ENCODE measurements at regions not wholly inside any gene's neighbourhood (a gene's known extent, or its start where the extent isn't known, plus 50 kb on each side); places are given as distances from the start of the nearest gene placed in this dataset.

DNA sequence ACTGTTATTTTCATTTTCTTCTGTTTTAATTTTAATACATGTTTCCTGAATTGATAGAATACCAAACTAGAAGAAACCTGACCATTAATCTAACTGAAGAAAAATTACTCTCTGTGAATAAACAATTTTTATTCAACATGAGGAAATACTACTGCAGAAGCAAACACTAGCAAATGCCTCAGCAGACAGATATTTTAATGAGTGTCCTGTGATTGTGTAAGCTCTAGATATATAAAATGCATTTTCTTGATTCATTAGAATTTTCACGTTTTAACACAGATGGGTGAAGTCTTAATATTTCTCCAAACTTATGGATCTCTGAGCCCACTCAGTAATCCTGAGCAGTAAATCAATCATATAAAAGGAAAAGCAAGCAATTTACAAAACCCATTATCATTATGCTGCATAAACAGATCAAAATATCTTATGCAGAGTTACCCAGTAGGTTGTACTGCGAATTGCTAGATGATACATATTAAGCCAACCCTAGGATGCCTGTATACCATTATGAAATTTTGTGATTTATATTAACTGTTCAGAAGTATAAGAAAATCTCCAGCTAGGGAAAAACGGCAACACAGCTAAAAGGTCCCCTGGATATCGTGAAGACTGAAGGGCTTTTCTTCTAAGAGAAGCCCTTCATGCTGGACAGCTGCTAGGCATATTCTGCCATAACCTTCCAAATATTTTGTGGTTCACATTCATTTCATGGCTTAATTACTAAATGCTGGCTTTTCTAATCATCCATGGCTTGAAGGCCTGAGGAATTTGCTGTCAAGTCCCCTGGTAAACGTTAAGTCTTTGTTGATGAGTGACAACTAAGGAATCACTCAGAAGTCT, 157.7 kb upstream of the TGFBR2 start:
- DNase-seq = no peak

DNA sequence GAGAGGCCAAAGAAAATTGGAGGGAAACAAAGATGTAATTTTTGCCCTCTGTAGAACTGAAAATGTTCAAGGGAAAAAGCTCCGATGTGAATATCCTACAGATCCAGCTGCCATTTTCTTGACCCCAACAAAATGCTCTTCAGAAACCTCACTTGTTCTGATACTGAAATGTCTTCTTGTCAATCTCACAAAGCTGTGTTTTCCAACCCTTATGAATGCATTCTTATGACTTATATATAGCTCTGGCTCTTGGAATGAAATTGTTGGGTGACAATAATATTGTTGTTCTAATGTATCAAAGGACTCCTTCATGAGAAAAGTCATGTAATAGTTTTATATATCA, 157.1 kb upstream of the TGFBR2 start:
- H3K9me3 ChIP-seq (replicated peaks in 1 of 2; ENCODE audit: control insufficient read depth in 1 of 2, insufficient read depth in 1 of 2, low read length in 2 of 2) = no peaks in the 10 kb centered on the region
- no peak overlapping the region for H3K4me3 ChIP-seq (replicated peaks in 1 of 3; ENCODE audit: low read depth in 2 of 3, low read length in 3 of 3)
- 88% methylated on average over 1 of the region's 1 CpG for WGBS (ENCODE audit: insufficient coverage)
- no peaks in the 10 kb centered on the region for H3K9me3 Mint-ChIP-seq
- no peaks in the 10 kb centered on the region for H3K36me3 ChIP-seq (replicated peaks in 1 of 2; ENCODE audit: control insufficient read depth in 1 of 2, insufficient read depth in 2 of 2, low read length in 2 of 2)
- H2AFZ ChIP-seq (ENCODE audit: insufficient read depth, low read depth, low read length, poor library complexity, severe bottlenecking) = no peak overlapping the region
- no peak overlapping the region for H3K27ac ChIP-seq (ENCODE audit: low read depth in 1 of 2, low read length in 2 of 2)
- intact Hi-C loops (cut with micrococcal nuclease) = no loop called here
- DNase-seq = no peak
- no peak overlapping the region for H3K27ac Mint-ChIP-seq
- no peak overlapping the region for H3K9ac ChIP-seq (ENCODE audit: insufficient read depth, low read length, poor library complexity, severe bottlenecking)
- H3K27me3 ChIP-seq (ENCODE audit: control insufficient read depth in 2 of 2, insufficient read depth in 2 of 2, low read length in 2 of 2) = no peaks in the 10 kb centered on the region
- H4K20me1 ChIP-seq (ENCODE audit: insufficient read depth, low read length) = no peaks in the 10 kb centered on the region
- no peaks in the 10 kb centered on the region for H3K79me2 ChIP-seq (ENCODE audit: insufficient read depth, low read length)
- H3K27me3 Mint-ChIP-seq (ENCODE audit: low read depth in 3 of 3) = peaks cover 0 to 2% (median 2%) of the 10 kb centered on the region in 3 donors
- no peak overlapping the region for H3K4me2 ChIP-seq (replicated peaks; ENCODE audit: extremely low read depth, low read length, poor library complexity, severe bottlenecking)
- peaks cover 9% of the 10 kb centered on the region for H3K4me1 Mint-ChIP-seq
- H3K4me1 ChIP-seq (ENCODE audit: control insufficient read depth in 1 of 2, insufficient read depth in 2 of 2, low read length in 2 of 2) = no peaks in the 10 kb centered on the region
- no peak overlapping the region for H3K4me3 Mint-ChIP-seq
- TF ChIP-seq, protein P1, sequence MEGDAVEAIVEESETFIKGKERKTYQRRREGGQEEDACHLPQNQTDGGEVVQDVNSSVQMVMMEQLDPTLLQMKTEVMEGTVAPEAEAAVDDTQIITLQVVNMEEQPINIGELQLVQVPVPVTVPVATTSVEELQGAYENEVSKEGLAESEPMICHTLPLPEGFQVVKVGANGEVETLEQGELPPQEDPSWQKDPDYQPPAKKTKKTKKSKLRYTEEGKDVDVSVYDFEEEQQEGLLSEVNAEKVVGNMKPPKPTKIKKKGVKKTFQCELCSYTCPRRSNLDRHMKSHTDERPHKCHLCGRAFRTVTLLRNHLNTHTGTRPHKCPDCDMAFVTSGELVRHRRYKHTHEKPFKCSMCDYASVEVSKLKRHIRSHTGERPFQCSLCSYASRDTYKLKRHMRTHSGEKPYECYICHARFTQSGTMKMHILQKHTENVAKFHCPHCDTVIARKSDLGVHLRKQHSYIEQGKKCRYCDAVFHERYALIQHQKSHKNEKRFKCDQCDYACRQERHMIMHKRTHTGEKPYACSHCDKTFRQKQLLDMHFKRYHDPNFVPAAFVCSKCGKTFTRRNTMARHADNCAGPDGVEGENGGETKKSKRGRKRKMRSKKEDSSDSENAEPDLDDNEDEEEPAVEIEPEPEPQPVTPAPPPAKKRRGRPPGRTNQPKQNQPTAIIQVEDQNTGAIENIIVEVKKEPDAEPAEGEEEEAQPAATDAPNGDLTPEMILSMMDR (IDR thresholded peaks at IDR 0.05) = no peak
- no peaks in the 10 kb centered on the region for H3K36me3 Mint-ChIP-seq

More for the DNA sequence above, 157.7 kb upstream of the TGFBR2 start:
- no peaks in the 10 kb centered on the region for H3K9me3 Mint-ChIP-seq
- intact Hi-C loops (cut with micrococcal nuclease) = no loop called here
- Histone ChIP-seq H3K9me3 (replicated peaks in 1 of 2; ENCODE audit: control insufficient read depth in 1 of 2, insufficient read depth in 1 of 2, low read length in 2 of 2) (no peaks in the 10 kb centered on the region), H2AFZ (ENCODE audit: insufficient read depth, low read depth, low read length, poor library complexity, severe bottlenecking) (no peak overlapping the region), H3K4me2 (replicated peaks; ENCODE audit: extremely low read depth, low read length, poor library complexity, severe bottlenecking) (no peak overlapping the region), H3K27me3 (ENCODE audit: control insufficient read depth in 2 of 2, insufficient read depth in 2 of 2, low read length in 2 of 2) (no peaks in the 10 kb centered on the region), H3K4me1 (ENCODE audit: control insufficient read depth in 1 of 2, insufficient read depth in 2 of 2, low read length in 2 of 2) (no peaks in the 10 kb centered on the region), H4K20me1 (ENCODE audit: insufficient read depth, low read length) (no peaks in the 10 kb centered on the region), H3K4me3 (replicated peaks in 1 of 3; ENCODE audit: low read depth in 2 of 3, low read length in 3 of 3) (no peak overlapping the region), H3K9ac (ENCODE audit: insufficient read depth, low read length, poor library complexity, severe bottlenecking) (no peak overlapping the region), H3K36me3 (replicated peaks in 1 of 2; ENCODE audit: control insufficient read depth in 1 of 2, insufficient read depth in 2 of 2, low read length in 2 of 2) (no peaks in the 10 kb centered on the region), H3K27ac (ENCODE audit: low read depth in 1 of 2, low read length in 2 of 2) (no peak overlapping the region), H3K79me2 (ENCODE audit: insufficient read depth, low read length) (no peaks in the 10 kb centered on the region)
- H3K36me3 Mint-ChIP-seq = no peaks in the 10 kb centered on the region
- no peak overlapping the region for H3K4me3 Mint-ChIP-seq
- 100% methylated on average over 2 of the region's 5 CpGs for WGBS (ENCODE audit: insufficient coverage)
- TF ChIP-seq, protein P1 (IDR thresholded peaks at IDR 0.05) = no peak
- H3K27ac Mint-ChIP-seq = no peak overlapping the region
- peaks cover 0 to 2% (median 2%) of the 10 kb centered on the region in 3 donors for H3K27me3 Mint-ChIP-seq (ENCODE audit: low read depth in 3 of 3)
- H3K4me1 Mint-ChIP-seq = peaks cover 6% of the 10 kb centered on the region

Data from CD14-positive monocyte (primary cell).